HG02970 (cell line): ENCODE measurements at regions not wholly inside any gene's neighbourhood (a gene's known extent, or its start where the extent isn't known, plus 50 kb on each side); places are given as distances from the start of the nearest gene placed in this dataset.

ENCODE experiments used
- ATAC-seq: cut with Tn5 transposase; IDR thresholded peaks from one replicate; pipeline ENCODE4 v1.9.1; 2021; ENCODE audit warnings: mild to moderate bottlenecking, moderate library complexity, moderate number of reproducible peaks; ENCODE audit not compliant: unreplicated experiment, low FRiP score

GRCh38 chr6:169838346-169839028 is 87.1 kb downstream of the ERMARD start:
- no peak for ATAC-seq

- ATAC-seq: no peak
Measured at GRCh38 chr6:169837529-169838250, 86.3 kb downstream of the ERMARD start.

GRCh38 chr6:169833258-169833794 is 81.9 kb downstream of the ERMARD start:
- ATAC-seq: no peak

GRCh38 chr6:169832247-169832948 is 81.0 kb downstream of the ERMARD start:
- ATAC-seq: no peak

GRCh38 chr6:169831450-169832246 is 80.2 kb downstream of the ERMARD start:
- ATAC-seq: no peak
